H1 (cell line): ENCODE measurements at regions not wholly inside any gene's neighbourhood (a gene's known extent, or its start where the extent isn't known, plus 50 kb on each side); places are given as distances from the start of the nearest gene placed in this dataset.

Experiments used
- CTCF ChIA-PET: fragments of 300-600 bp; sonication (Branson Sonifier 250); formaldehyde crosslinking; loops from one replicate; lab custom pipeline; 2021; ENCODE audit not compliant: partially characterized antibody; lab: Charles Lee
- POLR2A ChIA-PET: fragments of 300-600 bp; sonication (Branson Sonifier 250); formaldehyde crosslinking; loops from one replicate; lab custom pipeline; 2021; ENCODE audit warnings: inconsistent platforms; ENCODE audit not compliant: partially characterized antibody; lab: Charles Lee
- DNase-seq, 2 experiments: peaks; one replicate each; pipeline versions ENCODE4 v3.0.0 to v3.0.0-alpha.2; 2010 to 2022; ENCODE audit warnings: low spot score in 2 of 2, low read depth in 1 of 2, mixed read lengths in 1 of 2
- FAIRE-seq: peaks from 2 replicates; lab custom pipeline; 2011; peaks lifted over from hg19 to GRCh38; lab: Jason Lieb, UNC
- H2AFZ ChIP-seq: 2 replicates; pipeline ENCODE4 v1.8.1; 2012; ENCODE audit warnings: low read length, inconsistent platforms
- H2AK5ac ChIP-seq: 2 replicates; pipeline ENCODE4 v1.6.1; 2013; ENCODE audit warnings: low read depth, low read length
- H2BK120ac ChIP-seq: replicated peaks from 2 replicates; pipeline ENCODE3; 2013; ENCODE audit warnings: low read depth, low read length, inconsistent platforms
- H2BK12ac ChIP-seq: 2 replicates; pipeline ENCODE4 v1.6.1; 2013; ENCODE audit warnings: low read depth, low read length
- H2BK15ac ChIP-seq: 2 replicates; pipeline ENCODE4 v1.6.1; 2013; ENCODE audit warnings: low read length
- H2BK20ac ChIP-seq: 2 replicates; pipeline ENCODE4 v1.6.1; 2013; ENCODE audit warnings: low read length
- H2BK5ac ChIP-seq: 2 replicates; pipeline ENCODE4 v1.6.1; 2013; ENCODE audit warnings: low read depth, low read length
- H3K14ac ChIP-seq: 2 replicates; pipeline ENCODE4 v1.6.1; 2013; ENCODE audit warnings: inconsistent platforms; ENCODE audit not compliant: insufficient read length
- H3K18ac ChIP-seq: 2 replicates; pipeline ENCODE4 v1.6.1; 2013; ENCODE audit warnings: low read length; ENCODE audit errors: extremely low read depth
- H3K23ac ChIP-seq: 2 replicates; pipeline ENCODE4 v1.6.1; 2013; ENCODE audit warnings: inconsistent platforms; ENCODE audit not compliant: insufficient read length
- H3K23me2 ChIP-seq: 2 replicates; pipeline ENCODE4 v1.6.1; 2013; ENCODE audit warnings: low read depth, low read length
- H3K27ac ChIP-seq: 2 replicates; pipeline ENCODE4 v1.6.1; 2011; ENCODE audit warnings: low read depth, low read length, inconsistent platforms
- H3K27me3 ChIP-seq, 4 experiments: replicated peaks in 1 of 4; 1 replicate in 1 of 4; 2 replicates in 3 of 4; pipeline versions ENCODE4 v1.6.1 to v1.8.1; 2011 to 2013; ENCODE audit warnings: low read length in 3 of 4, mild to moderate bottlenecking in 3 of 4, inconsistent platforms in 2 of 4, mixed read lengths in 2 of 4, moderate library complexity in 1 of 4; ENCODE audit not compliant: control insufficient read depth in 3 of 4, insufficient read depth in 3 of 4; ENCODE audit errors: extremely low read depth in 1 of 4
- H3K36me3 ChIP-seq, 4 experiments: 2 replicates each; pipeline versions ENCODE4 v1.6.1 to v1.8.1; 2011 to 2013; ENCODE audit warnings: mild to moderate bottlenecking in 4 of 4, low read length in 3 of 4, moderate library complexity in 2 of 4, control low read depth in 1 of 4, inconsistent platforms in 1 of 4; ENCODE audit not compliant: insufficient read depth in 4 of 4, control insufficient read depth in 2 of 4
- H3K4ac ChIP-seq: replicated peaks from 2 replicates; pipeline ENCODE3; 2013; ENCODE audit warnings: low read length, low read depth, mixed read lengths, inconsistent platforms; ENCODE audit not compliant: insufficient read length
- H3K4me1 ChIP-seq, 4 experiments: replicated peaks in 1 of 4; 1 replicate in 1 of 4; 2 replicates in 3 of 4; pipeline versions ENCODE4 v1.6.1 to v1.8.1; 2011 to 2013; ENCODE audit warnings: low read length in 3 of 4, inconsistent platforms in 2 of 4, mixed read lengths in 1 of 4; ENCODE audit not compliant: insufficient read depth in 4 of 4, control insufficient read depth in 3 of 4
- H3K4me2 ChIP-seq, 2 experiments: 2 replicates each; pipeline versions ENCODE4 v1.6.1 to v1.8.1; 2011 to 2013; ENCODE audit warnings: low read depth in 2 of 2, low read length in 2 of 2, control low read depth in 1 of 2, inconsistent platforms in 1 of 2, mild to moderate bottlenecking in 1 of 2; ENCODE audit not compliant: insufficient read depth in 1 of 2
- H3K4me3 ChIP-seq, 4 experiments: fragments of 200-600, 300-600 bp in 1 of 4; sonication (generic), shearing (Covaris generic), sonication (Bioruptor Twin) in 1 of 4; 2 replicates each; pipeline versions ENCODE4 v1.5.1 to v1.8.1; 2011 to 2016; ENCODE audit warnings: low read length in 4 of 4, low read depth in 3 of 4, control low read depth in 2 of 4, inconsistent platforms in 2 of 4, mild to moderate bottlenecking in 2 of 4, mixed read lengths in 1 of 4, moderate library complexity in 1 of 4; ENCODE audit not compliant: insufficient read depth in 2 of 4; ENCODE audit errors: extremely low read depth in 1 of 4
- H3K56ac ChIP-seq: replicated peaks from 2 replicates; pipeline ENCODE3; 2013; ENCODE audit warnings: low read depth, mild to moderate bottlenecking, mixed read lengths, low read length, inconsistent platforms; ENCODE audit not compliant: insufficient read length
- H3K79me1 ChIP-seq: 2 replicates; pipeline ENCODE4 v1.6.1; 2013; ENCODE audit warnings: low read depth, low read length, control low read depth
- H3K79me2 ChIP-seq, 2 experiments: 2 replicates each; pipeline versions ENCODE4 v1.6.1 to v1.8.1; 2012 to 2013; ENCODE audit warnings: low read length in 2 of 2, mild to moderate bottlenecking in 2 of 2, inconsistent platforms in 1 of 2; ENCODE audit not compliant: insufficient read depth in 2 of 2, control insufficient read depth in 1 of 2
- H3K9ac ChIP-seq, 4 experiments: replicated peaks in 1 of 4; 1 replicate in 1 of 4; 2 replicates in 3 of 4; pipeline versions ENCODE4 v1.6.1 to v1.8.1; 2011 to 2013; ENCODE audit warnings: low read depth in 3 of 4, low read length in 3 of 4, control low read depth in 2 of 4, mild to moderate bottlenecking in 2 of 4, moderate library complexity in 2 of 4, inconsistent platforms in 1 of 4; ENCODE audit errors: extremely low read depth in 1 of 4
- H3K9me3 ChIP-seq, 2 experiments: 2 replicates each; pipeline versions ENCODE4 v1.6.1 to v1.8.1; 2012 to 2013; ENCODE audit warnings: mild to moderate bottlenecking in 2 of 2, moderate library complexity in 2 of 2, control low read depth in 1 of 2, inconsistent platforms in 1 of 2, low read depth in 1 of 2, low read length in 1 of 2, mixed read lengths in 1 of 2; ENCODE audit not compliant: insufficient read depth in 2 of 2
- H4K20me1 ChIP-seq, 2 experiments: replicated peaks in 1 of 2; 2 replicates each; pipeline versions ENCODE3 to v1.8.1; 2011 to 2013; ENCODE audit warnings: inconsistent platforms in 2 of 2, low read length in 2 of 2, mild to moderate bottlenecking in 1 of 2; ENCODE audit not compliant: insufficient read depth in 2 of 2, control insufficient read depth in 1 of 2
- H4K5ac ChIP-seq: 2 replicates; pipeline ENCODE4 v1.6.1; 2013; ENCODE audit warnings: low read length, low read depth, mixed read lengths, inconsistent platforms; ENCODE audit not compliant: insufficient read length
- H4K8ac ChIP-seq: 2 replicates; pipeline ENCODE4 v1.8.0; 2013; ENCODE audit warnings: mild to moderate bottlenecking, moderate library complexity, low read length, inconsistent platforms; ENCODE audit not compliant: insufficient read depth; ENCODE audit errors: extremely low read depth
- H4K91ac ChIP-seq: replicated peaks from 2 replicates; pipeline ENCODE3; 2013; ENCODE audit warnings: low read length, mixed read lengths, inconsistent platforms; ENCODE audit not compliant: insufficient read length
- BRCA1 ChIP-seq: IDR thresholded peaks from 2 replicates; pipeline ENCODE4 v1.6.1; 2012; ENCODE audit warnings: low read depth, low read length, improper control_type of control experiment
- CTBP2 ChIP-seq: IDR thresholded peaks from 2 replicates; pipeline ENCODE4 v1.7.0; 2011; ENCODE audit warnings: borderline replicate concordance, mild to moderate bottlenecking, moderate library complexity, mixed read lengths, low read length; ENCODE audit not compliant: insufficient read depth, insufficient read length
- EGR1 ChIP-seq: IDR thresholded peaks from 2 replicates; pipeline ENCODE4 v1.6.1; 2011; ENCODE audit warnings: low read depth, low read length, borderline replicate concordance
- EP300 ChIP-seq, 2 experiments: IDR thresholded peaks; 1 replicate in 1 of 2; 2 replicates in 1 of 2; pipeline ENCODE4 v1.6.1; 2011 to 2012; ENCODE audit warnings: low read depth in 2 of 2, low read length in 2 of 2, mild to moderate bottlenecking in 2 of 2, borderline replicate concordance in 1 of 2, inconsistent platforms in 1 of 2, moderate library complexity in 1 of 2
- EZH2 ChIP-seq: fragments of 200-600 bp; sonication (generic); IDR thresholded peaks from 2 replicates; pipeline ENCODE4 v1.7.1; 2012; ENCODE audit warnings: low read depth, mild to moderate bottlenecking, moderate library complexity, low read length, inconsistent platforms; ENCODE audit not compliant: severe bottlenecking
- HDAC2 ChIP-seq, 2 experiments: fragments of 300-600 bp in 1 of 2; sonication (generic) in 1 of 2; IDR thresholded peaks; 2 replicates each; pipeline ENCODE4 v1.6.1; 2011 to 2012; ENCODE audit warnings: low read depth in 2 of 2, low read length in 2 of 2, mild to moderate bottlenecking in 2 of 2, moderate library complexity in 2 of 2, borderline replicate concordance in 1 of 2, inconsistent platforms in 1 of 2
- KDM4A ChIP-seq: IDR thresholded peaks from one replicate; pipeline ENCODE4 v1.7.1; 2012; ENCODE audit warnings: low read depth, mild to moderate bottlenecking, moderate library complexity, low read length, inconsistent platforms; ENCODE audit not compliant: severe bottlenecking
- PHF8 ChIP-seq: fragments of 200-600 bp; sonication (generic); conservative IDR thresholded peaks from 2 replicates; pipeline ENCODE4 v1.7.1; 2012; ENCODE audit warnings: low read depth, mild to moderate bottlenecking, inconsistent platforms, low read length, moderate library complexity
- POLR2AphosphoS5 ChIP-seq: IDR thresholded peaks from 2 replicates; pipeline ENCODE4 v1.6.1; 2011; ENCODE audit warnings: low read depth, low read length
- RAD21 ChIP-seq, 2 experiments: IDR thresholded peaks in 1 of 2; conservative IDR thresholded peaks in 1 of 2; 2 replicates each; pipeline ENCODE4 v1.6.1; 2011; ENCODE audit warnings: low read depth in 2 of 2, low read length in 2 of 2, improper control_type of control experiment in 1 of 2, inconsistent platforms in 1 of 2, mild to moderate bottlenecking in 1 of 2, moderate library complexity in 1 of 2
- SIN3A ChIP-seq, 2 experiments: IDR thresholded peaks in 1 of 2; conservative IDR thresholded peaks in 1 of 2; 2 replicates each; pipeline ENCODE4 v1.6.1; 2011 to 2012; ENCODE audit warnings: low read length in 2 of 2, improper control_type of control experiment in 1 of 2, low read depth in 1 of 2, mild to moderate bottlenecking in 1 of 2
- SP1 ChIP-seq: IDR thresholded peaks from 2 replicates; pipeline ENCODE4 v1.6.1; 2011; ENCODE audit warnings: low read depth, low read length
- TBP ChIP-seq: IDR thresholded peaks from 2 replicates; pipeline ENCODE4 v1.6.1; 2011; ENCODE audit warnings: low read depth, low read length, improper control_type of control experiment
- TEAD4 ChIP-seq: IDR thresholded peaks from 2 replicates; pipeline ENCODE4 v1.6.1; 2012; ENCODE audit warnings: low read depth, low read length, inconsistent platforms, mixed read lengths
- WGBS, 2 experiments: shearing (Covaris generic) in 1 of 2; methylation state at CpG; one replicate each; pipeline versions ENCODE4 v1.1.6 to v1.1.7; 2013 to 2015; ENCODE audit warnings: low lambda C conversion rate in 2 of 2, mixed read lengths in 2 of 2, inconsistent platforms in 1 of 2, low coverage in 1 of 2, missing lambda C conversion rate in 1 of 2; ENCODE audit not compliant: insufficient replicate concordance in 2 of 2, insufficient coverage in 1 of 2, insufficient read length in 1 of 2; ENCODE audit errors: extremely low coverage in 1 of 2, missing lambda C conversion rate in 1 of 2; 5-methylcytosine and 5-hydroxymethylcytosine counted together

- no peak overlapping the region for H3K4me2 ChIP-seq
- H3K9me3 ChIP-seq = no peaks in the 10 kb centered on the region
- H3K9ac ChIP-seq = no peak overlapping the region
- no peak overlapping the region for H3K18ac ChIP-seq
- no peak overlapping the region for H3K23ac ChIP-seq
- no peaks in the 10 kb centered on the region for H3K36me3 ChIP-seq
- H3K14ac ChIP-seq = no peak overlapping the region
- no peak overlapping the region for H2BK12ac ChIP-seq
- no peak overlapping the region for H2BK5ac ChIP-seq
- 91% methylated on average over 2 of the region's 2 CpGs; no CpG with 5 or more reads in 1 of the 2 experiments for WGBS, 2 experiments
- no peak overlapping the region for H3K27ac ChIP-seq
- no peak overlapping the region for H3K56ac ChIP-seq
- no peak for FAIRE-seq
- no peak overlapping the region for H2AK5ac ChIP-seq
- no peaks in the 10 kb centered on the region for H3K4me1 ChIP-seq
- no peaks in the 10 kb centered on the region for H3K79me1 ChIP-seq
- H2BK120ac ChIP-seq = no peak overlapping the region
- no peak overlapping the region for H4K8ac ChIP-seq
- H2BK20ac ChIP-seq = no peak overlapping the region
- ChIA-PET POLR2A (no interaction called here), CTCF (no interaction called here)
- H2BK15ac ChIP-seq = no peak overlapping the region
- H3K79me2 ChIP-seq = no peaks in the 10 kb centered on the region
- no peaks in the 10 kb centered on the region for H3K27me3 ChIP-seq
- H4K5ac ChIP-seq = no peak overlapping the region
- H2AFZ ChIP-seq = no peak overlapping the region
- no peak overlapping the region for H4K91ac ChIP-seq
- no peak overlapping the region for H3K4me3 ChIP-seq
- H3K4ac ChIP-seq = no peak overlapping the region
- no peaks in the 10 kb centered on the region for H4K20me1 ChIP-seq
- H3K23me2 ChIP-seq = no peaks in the 10 kb centered on the region
- DNase-seq = no peak
- TF ChIP-seq TEAD4 (no peak), EP300 (IDR thresholded peaks at IDR 0.05; ENCODE audit: borderline replicate concordance in 1 of 2, low read depth in 2 of 2, low read length in 2 of 2) (no peak), SIN3A (conservative IDR thresholded peaks at IDR 0.05 in 1 of 2, IDR thresholded peaks at IDR 0.05 in 1 of 2; ENCODE audit: low read depth in 1 of 2, low read length in 2 of 2) (no peak), HDAC2 (IDR thresholded peaks at IDR 0.05; ENCODE audit: borderline replicate concordance in 1 of 2, low read depth in 2 of 2, low read length in 2 of 2) (no peak), TBP (no peak), EGR1 (no peak), KDM4A (no peak), PHF8 (no peak), CTBP2 (no peak), RAD21 (IDR thresholded peaks at IDR 0.05 in 1 of 2, conservative IDR thresholded peaks at IDR 0.05 in 1 of 2; ENCODE audit: low read depth in 2 of 2, low read length in 2 of 2) (no peak), EZH2 (no peak), BRCA1 (no peak), POLR2AphosphoS5 (no peak), SP1 (no peak)
These were observed 320.7 kb upstream of the ATP2B1 start for GRCh38 chr12:90029317-90029716.
